GM21526 (cell line): ENCODE measurements at regions not wholly inside any gene's neighbourhood (a gene's known extent, or its start where the extent isn't known, plus 50 kb on each side); places are given as distances from the start of the nearest gene placed in this dataset.

ENCODE experiments used
- ATAC-seq: cut with Tn5 transposase; IDR thresholded peaks from one replicate; pipeline ENCODE4 v1.9.1; 2021; ENCODE audit warnings: moderate library complexity; ENCODE audit not compliant: unreplicated experiment, low FRiP score

- ATAC-seq: no peak
Observed at GRCh38 chr3:124514683-124515082, 215.6 kb upstream of the UMPS start.

- ATAC-seq: no peak
Observed at GRCh38 chr3:124516333-124516732, 213.9 kb upstream of the UMPS start.

- no peak for ATAC-seq
Observed at GRCh38 chr3:124517306-124517705, 212.9 kb upstream of the UMPS start.

GRCh38 chr3:124518350-124518749 is 211.9 kb upstream of the UMPS start:
- no peak for ATAC-seq

- no peak for ATAC-seq
Observed at GRCh38 chr3:124519591-124520194, 210.6 kb upstream of the UMPS start.

GRCh38 chr3:124520970-124521369 is 209.3 kb upstream of the UMPS start:
- ATAC-seq: no peak

GRCh38 chr3:124522082-124522625 is 208.1 kb upstream of the UMPS start:
- no peak for ATAC-seq

GRCh38 chr3:124526601-124527000 is 203.7 kb upstream of the UMPS start:
- no peak for ATAC-seq

GRCh38 chr3:124529826-124530571 is 200.3 kb upstream of the UMPS start:
- ATAC-seq: no peak

- no peak for ATAC-seq
Observed at GRCh38 chr3:124530916-124531315, 199.3 kb upstream of the UMPS start.

GRCh38 chr3:124532071-124532470 is 198.2 kb upstream of the UMPS start:
- ATAC-seq: no peak

- no peak for ATAC-seq
Observed at GRCh38 chr3:124535306-124535705, 194.9 kb upstream of the UMPS start.

GRCh38 chr3:124540550-124541211 is 189.6 kb upstream of the UMPS start:
- ATAC-seq: no peak

GRCh38 chr3:124542214-124542869 is 187.9 kb upstream of the UMPS start:
- no peak for ATAC-seq

GRCh38 chr3:124545891-124546290 is 184.4 kb upstream of the UMPS start:
- ATAC-seq: no peak

GRCh38 chr3:124552224-124552623 is 178.0 kb upstream of the UMPS start:
- ATAC-seq: no peak

GRCh38 chr3:124553178-124553577 is 177.1 kb upstream of the UMPS start:
- no peak for ATAC-seq

GRCh38 chr3:124556636-124557035 is 173.6 kb upstream of the UMPS start:
- no peak for ATAC-seq

- ATAC-seq: no peak
Observed at GRCh38 chr3:124557433-124558232, 172.6 kb upstream of the UMPS start.
